ENCODE measurements at regions not wholly inside any gene's neighbourhood (a gene's known extent, or its start where the extent isn't known, plus 50 kb on each side); places are given as distances from the start of the nearest gene placed in this dataset.

DNA sequence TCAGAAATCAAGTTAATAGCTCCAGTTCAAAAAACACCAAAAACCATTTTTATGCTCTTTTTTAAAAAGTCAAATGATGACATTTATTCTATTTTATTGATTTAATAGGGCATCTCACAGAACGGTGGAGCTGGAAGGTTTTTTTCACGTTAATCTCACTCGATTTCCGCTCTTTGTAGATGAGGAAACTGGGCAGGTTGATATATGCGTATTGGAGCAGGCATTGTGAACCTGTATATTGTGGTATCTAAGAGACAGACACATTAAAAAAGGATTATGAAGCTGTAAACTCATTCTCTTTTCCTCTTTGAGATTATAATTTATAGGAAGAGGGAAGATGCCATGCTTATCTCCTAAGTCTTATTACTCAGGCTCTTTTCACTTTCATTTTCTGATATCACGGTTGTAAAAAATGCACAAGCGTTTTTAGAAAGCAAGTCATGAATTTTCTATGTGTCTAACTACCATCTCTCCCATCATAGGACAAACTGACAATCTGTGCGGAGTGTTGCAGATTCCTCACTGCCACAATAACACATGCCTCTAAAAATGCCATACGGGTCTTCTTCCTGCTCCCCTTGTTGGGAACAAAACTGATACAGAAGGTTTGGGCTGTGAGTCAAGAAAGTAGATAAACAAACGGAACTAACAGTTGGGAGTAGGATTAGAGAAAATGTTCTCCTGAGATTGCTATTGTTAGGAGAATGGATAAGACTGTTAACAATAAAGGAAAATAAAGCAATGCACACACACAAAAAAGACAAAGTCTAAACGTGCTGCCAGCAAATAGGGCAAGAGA lies 1997.7 kb downstream of the MAT2B start:
- no peak for DNase-seq

DNA sequence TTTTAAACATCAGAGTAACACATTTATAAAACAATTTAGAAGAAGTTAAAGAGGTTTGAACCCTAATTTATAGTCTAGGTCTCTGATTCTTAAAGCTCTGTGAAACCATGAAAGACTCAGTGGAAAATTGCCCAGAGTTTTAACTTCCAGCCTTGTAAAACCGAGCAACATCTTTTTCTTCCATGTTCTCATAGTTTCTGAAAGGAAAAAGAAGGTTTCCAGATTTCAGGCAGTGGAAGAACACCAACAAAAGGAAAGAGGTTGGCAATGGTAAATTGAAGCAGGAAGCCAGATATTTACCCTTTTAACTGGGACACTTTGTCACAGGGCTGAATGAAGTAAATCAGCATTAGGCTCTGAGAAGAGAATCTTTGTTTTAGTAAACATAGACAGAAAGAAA lies 1999.3 kb downstream of the MAT2B start:
- DNase-seq: no peak

DNA sequence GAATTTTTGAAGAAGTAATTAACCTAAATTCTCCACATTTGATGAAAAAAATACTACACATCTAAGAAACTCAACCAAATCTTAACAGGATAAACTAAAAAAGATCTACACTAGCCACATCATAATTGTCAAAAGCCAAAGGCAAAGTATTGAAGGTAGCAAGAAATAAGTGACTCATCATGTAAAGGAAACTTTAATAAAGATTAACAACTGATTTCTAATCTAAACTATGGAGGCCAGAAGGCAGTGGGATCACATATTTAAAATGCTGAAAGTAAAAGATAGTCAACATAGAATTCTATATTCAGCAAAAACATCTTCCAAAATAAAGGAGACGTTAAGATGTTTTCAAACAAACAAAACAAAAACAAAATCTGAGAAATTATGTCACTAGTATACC lies 2002.9 kb downstream of the MAT2B start:
- DNase-seq: no peak

DNA sequence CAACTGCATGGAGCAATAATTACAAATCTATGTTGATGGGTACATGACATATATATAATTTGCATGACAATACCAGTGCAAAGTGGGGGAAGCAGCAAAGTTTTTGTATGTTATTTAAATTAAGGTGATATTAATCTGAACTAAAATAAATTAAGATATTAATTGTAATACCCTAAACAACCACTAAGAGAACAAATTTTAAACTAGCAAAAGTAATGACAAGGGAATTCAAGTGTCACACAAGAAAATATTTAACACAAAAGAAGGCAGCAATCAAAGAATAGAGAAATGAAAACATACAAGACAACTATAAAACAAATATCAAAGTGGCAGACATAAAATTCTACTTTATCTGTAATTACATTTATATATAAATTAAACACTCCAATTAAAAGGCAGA lies 2003.4 kb downstream of the MAT2B start:
- DNase-seq: no peak

DNA sequence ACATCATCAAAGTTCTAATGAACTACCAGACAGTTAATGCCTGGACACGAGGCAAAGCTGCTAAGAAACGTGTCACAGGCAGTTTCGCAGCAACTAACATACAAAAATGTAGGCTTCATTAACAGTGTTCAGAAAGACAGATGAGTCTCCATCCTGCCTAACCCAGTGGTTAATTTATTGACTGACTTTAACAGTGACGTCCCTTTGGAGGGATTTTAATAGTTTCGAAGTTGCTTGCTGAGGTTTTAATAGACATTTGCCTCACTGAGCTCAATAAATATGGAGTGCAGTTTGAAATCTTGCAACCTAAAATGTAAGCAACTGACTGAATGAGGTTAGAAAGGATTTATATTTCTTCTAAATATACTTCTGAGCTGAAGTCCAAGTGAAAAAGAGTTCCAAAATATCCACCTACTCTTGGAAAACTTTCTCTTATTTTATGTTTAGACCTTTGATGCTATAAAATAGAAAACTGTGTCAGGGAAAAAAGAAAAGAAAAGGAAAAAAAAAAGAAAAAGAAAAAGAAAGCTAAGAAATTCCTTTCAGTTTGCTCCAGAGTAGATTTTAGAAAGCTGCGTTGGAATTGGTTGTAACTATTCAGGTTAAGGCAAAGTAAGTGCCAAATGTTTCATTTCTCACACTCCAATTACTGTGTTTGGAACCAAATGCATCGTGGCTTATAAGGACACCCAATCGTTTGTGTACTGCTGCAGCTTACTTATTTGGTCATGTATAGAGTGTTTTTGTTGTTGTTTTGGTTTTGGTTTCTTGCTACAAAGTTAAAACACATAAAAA lies 2016.6 kb downstream of the MAT2B start:
- no peak for DNase-seq

DNA sequence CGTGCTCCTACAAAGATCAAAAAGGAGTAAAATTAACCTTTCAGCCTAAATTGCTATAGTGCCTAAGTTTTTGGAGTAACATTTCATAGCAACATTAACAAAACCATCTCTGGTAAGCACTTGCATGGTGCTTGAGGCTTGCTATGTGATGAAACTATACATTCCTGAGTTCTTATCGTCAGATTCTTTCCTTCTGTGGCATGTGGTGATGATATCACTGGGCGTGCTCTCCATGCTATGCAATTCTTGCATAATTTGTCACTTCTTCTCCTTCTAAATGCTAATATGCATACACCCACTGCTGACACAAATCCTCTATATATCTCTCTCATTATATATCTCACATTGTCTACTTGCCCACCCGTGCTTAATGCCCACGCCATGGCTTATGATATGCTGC lies 2019.9 kb downstream of the MAT2B start:
- DNase-seq: no peak

DNA sequence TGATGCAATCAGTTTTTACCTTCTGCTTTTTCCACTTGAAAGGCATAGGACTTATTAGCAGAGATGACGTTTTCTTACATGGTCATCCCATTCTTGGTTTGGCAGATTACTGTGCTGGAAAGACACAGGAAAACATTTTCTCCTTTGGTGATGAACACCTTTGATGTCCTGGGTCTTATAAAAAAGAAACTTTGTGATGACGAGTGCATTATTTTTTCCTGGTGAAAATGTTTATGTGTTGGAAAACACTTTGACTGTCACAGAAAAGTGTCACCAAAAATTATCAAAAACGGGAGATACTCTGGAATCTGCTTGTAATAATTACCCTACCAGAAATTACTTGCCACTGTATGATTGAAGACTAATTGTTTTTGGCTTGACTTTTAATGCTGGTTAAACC lies 2020.9 kb downstream of the MAT2B start:
- no peak for DNase-seq

DNA sequence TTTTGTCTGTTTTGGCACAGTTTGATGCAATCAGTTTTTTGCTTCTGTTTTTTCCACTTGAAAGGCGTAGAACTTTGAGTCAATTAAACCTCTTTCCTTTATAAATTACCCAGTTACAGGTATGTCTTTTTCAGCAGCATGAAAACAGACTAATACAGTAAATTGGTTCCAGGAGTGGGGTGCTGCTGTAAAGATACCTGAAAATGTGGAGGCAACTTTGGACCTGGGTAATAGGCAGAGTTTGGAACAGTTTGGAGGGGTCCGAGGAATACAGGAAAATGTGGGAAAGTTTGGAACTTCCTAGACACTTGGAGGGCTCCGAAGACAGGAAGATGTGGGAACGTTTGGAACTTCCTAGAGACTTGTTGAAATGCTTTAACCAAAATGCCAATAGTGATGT lies 2022.2 kb downstream of the MAT2B start:
- no peak for DNase-seq

DNA sequence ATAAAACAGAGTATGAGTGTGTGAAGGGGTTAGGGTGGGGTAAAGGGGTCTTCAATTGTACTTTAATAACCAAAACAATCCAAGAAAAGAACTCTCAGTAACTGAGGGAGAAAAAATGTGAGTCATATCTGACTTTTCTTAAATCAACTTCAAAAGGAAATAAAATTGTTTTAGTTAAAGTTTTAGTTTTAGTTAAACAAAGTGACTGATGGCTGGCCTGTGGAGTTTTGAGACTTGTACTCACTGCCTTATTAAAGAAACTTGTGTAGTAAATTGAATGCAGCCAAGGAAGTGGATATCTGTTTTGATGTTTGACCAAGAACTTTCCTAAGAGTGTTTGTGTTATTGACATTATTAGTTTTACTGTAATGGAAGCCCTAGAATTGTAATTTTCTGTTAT lies 2032.6 kb downstream of the MAT2B start:
- no peak for DNase-seq

DNA sequence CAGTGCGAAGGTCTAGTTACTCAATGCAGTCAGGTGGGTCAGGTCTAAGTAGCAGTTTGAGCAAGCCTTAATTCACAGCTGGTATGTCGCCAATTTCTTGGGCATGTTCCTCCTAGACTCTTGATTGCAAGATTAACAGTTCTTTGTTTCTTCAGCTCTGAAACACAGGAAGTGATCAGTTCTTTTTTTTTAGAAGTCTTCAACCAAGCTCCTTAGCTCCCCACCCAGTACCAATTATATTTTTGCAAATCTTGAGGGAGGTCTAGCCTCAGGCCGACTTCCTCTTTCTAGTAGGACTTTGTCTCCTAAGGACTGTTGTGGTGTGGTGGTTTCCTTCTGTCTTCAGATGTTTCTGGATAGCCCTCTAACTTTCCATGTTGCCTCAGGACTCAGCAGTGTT lies 2054.2 kb downstream of the MAT2B start:
- DNase-seq: no peak

DNA sequence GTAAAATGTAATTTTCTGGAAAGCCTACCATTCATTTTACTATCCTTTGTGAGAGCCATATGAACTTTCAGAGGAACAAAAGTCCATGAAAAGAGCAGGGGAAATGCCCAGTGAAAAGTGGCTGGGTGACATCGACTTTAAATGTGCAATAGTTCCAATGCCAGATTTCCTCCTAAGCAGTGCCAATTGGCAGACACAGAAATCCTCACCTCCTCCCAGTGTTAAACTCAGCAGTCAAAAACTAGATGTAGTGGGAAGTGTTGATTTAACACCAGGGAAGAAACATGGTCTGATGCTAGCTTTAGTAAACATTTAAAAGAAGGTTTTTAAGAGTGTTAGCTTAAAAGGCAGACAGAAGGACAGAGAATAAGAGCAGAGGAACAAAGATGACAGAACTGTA lies 2055.2 kb downstream of the MAT2B start:
- DNase-seq: no peak

DNA sequence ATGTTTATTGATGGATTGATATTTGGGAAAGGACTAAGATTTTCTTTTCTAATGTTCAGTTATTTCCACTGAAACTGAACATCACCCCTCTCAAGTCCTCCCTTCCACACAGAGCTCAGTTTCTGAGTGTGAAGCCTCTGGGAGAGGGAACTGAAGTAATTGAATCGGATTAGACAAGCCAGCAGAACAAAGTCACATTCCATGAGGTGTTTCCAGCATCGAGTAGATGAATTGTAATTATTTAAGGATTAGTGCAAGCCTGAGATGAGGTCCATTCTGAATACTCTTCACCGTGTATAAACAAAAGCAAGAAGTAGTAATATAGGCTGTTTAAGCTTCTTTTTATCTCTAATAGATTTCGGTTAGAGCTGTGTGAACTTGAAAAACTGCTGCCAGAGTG lies 2060.5 kb downstream of the MAT2B start:
- DNase-seq: no peak

DNA sequence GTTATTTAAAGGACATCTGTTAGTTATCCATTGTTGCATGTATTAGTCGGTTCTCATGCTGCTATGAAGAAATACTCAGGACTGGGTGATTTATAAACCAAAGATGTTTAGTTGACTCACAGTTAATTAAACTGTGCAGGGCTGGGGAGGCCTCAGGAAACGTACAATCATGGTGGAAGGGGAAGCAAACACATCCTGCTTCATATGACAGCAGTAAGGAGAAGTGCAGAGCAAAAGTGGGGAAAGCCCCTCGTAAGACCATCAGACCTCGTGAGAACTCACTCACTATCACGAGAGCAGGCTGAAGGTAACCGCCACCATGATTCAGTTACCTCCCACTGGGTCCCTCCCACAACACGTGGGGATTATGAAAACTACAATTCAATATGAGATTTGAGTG lies 2064.1 kb downstream of the MAT2B start:
- DNase-seq: no peak

DNA sequence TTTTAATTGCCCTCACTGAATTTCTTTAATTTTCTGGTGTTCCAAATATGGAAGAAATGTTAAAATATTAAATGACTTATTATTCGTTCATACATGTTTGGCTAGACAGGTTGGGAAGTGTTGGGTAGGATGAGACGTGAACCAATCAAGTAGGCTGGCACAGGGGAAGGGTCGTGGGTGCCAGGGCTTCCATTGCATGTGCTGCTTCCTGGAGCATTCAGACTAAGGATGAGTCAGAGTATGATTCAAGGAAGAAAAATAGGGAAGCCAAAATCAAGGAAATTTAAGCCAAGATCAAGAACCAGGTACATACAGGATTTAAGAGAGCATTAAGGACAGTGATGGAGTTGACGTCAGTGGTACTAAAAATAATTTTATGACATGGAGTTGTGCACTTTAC lies 2068.0 kb downstream of the MAT2B start:
- no peak for DNase-seq

DNA sequence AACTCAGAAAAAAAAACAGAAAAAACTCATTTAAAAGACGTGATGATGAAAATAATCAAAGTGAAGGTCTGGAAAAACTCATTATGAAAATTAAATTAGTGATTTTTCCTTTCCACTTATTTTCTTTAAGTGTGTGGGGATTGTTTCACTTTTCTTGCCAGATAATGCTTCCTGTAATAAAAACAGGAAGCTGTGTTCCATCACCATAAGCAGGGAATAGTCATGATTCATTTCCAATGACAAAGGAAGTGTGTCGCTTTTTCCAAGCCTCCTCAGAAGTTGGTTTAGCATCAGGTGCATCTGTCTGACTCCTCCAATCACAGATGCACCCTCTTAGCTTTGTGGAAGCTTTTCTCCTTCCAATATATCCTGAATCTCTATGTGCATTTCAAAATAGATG lies 2068.7 kb downstream of the MAT2B start:
- no peak for DNase-seq

DNA sequence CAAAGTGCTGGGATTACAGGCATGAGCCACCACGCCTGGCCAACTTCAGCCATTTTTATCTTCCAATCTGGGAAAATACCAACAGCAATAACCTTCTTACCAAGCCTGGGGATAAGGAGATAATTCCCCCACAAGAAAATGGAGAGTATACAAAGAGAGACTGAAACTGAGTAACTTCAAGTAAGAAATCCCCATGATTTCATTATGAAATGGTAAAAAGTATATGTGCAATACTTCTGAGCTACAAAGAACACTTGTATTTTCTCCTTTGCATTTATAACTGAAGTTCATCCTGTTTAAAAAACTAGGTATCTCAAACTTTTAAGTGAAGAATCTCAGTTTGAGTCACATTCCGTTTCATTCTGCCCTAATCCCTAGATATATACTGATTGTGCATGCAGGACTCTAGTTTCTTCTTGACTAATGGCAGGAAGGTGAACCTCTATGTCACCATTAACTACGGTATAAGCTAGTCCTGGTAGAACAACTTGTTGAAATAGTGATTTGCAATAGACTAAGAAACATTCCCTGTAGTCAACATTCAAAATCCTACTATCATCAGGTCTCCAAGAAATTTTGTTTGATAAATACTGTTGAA lies 2071.4 kb downstream of the MAT2B start:
- no peak for DNase-seq

DNA sequence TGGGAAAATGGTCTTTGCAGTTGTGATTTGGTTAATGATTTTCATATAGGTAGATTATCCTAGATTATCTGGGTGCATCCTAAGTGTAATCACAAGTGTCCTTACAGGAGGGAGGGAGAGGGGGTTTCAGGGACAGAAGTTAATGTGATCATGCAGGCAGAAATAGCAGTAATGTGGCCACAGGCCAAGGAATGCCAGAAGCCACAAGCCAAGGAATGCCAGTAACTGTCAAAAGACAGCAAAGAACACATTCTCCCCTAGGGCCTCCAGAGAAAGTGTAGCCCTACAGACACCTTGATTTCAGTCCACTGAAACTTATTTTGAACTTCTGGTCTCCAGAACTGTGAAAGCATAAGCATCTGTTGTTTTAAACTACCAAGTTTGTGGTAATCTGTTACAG lies 2074.5 kb downstream of the MAT2B start:
- DNase-seq: no peak

DNA sequence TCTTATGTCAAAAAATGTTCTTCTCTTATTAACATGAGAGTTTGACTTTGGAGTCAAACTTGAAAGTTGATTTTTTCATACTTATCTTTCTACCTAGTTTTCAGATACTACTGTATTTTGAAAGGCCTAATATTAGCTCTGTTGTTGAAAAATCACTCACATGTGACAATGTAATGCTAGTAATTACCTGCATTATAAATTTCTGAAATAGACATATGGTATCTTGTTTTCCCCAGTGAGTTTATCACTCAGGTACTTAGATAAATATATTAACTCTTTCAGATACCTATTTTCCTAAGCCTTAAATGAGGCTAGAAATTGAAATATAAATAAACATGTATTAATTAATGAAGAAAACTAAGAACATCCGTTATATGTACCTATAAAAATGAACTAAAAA lies 2089.3 kb downstream of the MAT2B start:
- DNase-seq: no peak

DNA sequence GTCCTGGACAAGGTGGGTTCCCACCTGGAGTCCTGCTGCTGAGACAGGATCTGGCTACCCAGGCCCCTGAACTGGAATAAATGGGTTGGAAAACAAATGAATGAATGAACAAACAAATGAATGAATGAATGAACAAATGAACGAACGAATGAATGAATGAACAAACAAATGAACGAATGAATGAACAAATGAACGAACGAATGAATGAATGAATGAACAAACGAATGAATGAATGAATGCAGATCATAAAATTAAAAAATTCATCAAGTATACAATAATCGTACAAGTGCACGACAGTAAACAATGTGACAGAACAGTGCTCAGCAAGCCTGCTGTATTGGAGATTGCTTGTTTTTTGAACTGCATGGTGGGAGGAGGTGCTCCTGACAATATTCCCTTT lies 2097.1 kb downstream of the MAT2B start:
- DNase-seq: no peak

DNA sequence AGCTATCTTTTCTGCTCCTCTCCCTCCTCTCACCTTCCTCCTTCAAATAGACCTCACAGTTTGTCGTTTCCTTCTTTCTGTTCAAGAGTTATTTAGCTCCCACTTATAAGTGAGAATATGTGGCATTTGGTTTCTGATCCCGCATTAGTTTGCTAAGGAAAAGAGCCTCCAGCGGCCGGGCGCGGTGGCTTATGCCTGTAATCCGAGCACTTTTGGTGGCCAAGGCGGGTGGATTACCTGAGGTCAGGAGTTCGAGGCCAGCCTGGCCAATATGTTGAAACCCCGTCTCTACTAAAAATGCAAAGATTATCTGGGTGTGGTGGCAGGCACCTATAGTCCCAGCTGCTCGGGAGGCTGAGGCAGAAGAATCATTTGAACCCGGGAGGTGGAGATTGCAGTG lies 2101.6 kb downstream of the MAT2B start:
- DNase-seq: no peak

DNA sequence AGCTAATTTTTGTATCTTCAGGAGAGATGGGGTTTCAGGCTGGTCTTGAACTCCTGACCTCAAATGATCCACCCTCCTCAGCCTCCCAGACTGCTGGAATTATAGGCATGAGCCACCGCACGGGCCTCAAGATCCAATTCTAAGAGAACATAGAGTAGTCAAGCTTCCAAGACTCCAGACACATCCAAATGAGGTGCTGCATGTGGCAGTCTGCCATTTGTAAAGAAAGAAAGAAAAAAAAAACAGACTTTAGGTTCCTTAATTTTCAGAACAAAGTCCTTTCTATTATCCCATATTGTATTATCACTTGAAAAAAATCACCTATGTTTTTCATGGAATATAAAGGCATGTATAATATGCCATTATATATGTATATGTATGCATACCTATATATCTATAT lies 2104.5 kb downstream of the MAT2B start:
- DNase-seq: no peak

DNA sequence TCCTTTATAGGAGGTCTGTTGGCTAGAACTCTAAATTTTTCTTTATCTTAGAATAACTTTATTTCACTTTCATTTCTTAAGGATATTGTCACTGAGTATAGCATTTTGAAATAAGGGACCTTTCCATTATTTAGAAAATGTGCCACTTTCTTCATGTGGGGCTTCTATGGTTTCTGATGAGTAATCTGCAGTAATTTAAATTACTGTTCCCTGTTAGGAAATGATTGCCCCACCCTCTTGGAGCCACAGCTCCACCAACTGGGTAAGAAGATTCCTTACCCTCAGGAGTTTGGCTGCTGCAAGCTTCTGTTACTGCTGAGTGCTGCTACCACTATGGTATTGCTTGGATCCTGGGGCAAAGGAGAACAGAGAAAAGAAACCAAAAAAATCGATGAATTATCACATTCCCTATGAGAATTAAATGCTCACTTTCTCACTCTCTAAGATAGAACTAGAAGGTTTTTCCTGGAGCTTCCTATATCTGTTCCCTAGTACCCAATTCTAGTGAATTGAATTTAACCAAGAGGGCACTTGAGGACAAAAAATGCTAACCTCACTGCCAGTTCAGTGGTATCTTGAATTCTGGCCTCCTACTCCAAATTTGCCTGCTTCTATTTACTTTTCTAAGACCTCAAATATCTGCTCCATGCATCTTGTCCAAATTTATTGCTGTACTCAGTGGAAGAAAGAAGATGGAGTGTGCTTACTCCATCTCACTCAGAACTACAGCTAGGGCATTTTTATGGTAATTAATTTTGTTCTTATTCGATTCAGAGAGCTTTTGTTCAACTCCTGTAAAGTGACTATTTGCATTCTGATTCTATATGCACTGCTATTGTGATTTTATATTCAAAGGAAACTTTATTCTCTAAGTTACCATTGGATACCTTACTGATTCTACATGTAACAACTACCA lies 2111.3 kb downstream of the MAT2B start:
- no peak for DNase-seq

DNA sequence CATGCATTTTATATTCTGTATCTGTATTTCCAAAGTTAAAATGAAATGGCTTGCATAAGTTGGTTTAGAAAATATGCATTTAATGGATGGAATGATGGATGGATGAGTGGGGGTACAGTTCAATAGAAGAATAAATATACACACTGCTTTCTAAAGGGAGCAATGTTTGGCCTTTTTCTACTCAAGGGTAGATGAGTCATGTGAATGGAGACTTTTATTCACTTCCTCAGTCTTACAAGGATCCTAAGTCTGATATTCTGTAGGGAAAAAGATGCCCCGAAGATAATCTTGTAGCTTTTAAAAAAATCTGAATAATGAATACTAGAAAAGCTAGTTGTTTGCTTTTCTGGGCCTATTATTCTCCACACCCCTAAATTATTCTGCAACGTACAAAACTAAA lies 2112.1 kb downstream of the MAT2B start:
- no peak for DNase-seq

Data from CD4-positive, alpha-beta T cell treated with Interleukin-17A for 1 hour (primary cell).